ENCODE measurements at regions not wholly inside any gene's neighbourhood (a gene's known extent, or its start where the extent isn't known, plus 50 kb on each side); places are given as distances from the start of the nearest gene placed in this dataset.
"Not testable (repeated sequence)": the region's sequence is repeated elsewhere in the genome, so short reads cannot be mapped to it uniquely, and the experiment has no call there.

DNA sequence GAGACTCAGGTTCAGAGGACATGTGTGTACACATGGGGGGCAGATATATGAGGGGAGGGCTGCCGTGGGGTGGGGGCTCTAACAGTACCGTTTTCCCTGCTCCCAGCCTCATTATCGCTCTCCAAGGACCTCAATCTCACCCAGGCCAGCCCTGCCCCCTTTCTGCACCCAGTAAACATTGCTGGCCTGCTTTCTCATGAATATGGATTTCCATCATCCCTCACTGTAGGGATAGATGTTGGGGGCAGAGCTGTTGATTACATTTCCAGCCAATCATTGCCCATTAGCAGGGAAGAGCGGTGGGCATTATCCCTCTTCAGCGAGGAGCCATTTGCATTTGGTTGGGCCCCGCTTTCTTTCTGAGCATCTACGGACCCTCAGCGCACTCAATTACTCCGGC, 273.8 kb downstream of the RPS6KC1 start:
- no peak for DNase-seq
- intact Hi-C loops (cut with DNase I): no loop called here
- no peak for ATAC-seq (ENCODE audit: poor library complexity)

DNA sequence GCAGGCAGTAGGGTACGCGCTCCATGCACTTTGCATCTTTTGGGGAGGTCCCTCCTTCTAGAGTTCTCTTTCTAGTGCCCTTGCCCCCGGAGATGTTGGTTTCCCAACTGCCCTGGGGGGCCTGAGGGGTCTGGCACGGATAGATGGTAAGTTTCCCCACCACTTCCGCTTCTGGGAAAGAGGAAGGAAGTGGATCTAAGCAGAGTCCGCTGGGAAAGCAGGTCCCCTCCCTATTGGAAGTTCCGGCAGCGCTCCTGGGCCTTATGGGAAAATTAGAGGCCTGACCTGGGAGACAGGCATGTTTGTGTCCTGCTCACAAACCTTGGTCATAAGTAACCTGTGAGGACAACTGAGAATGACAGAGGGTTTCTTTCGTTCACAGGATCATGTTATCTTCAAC, 274.4 kb downstream of the RPS6KC1 start:
- no peak for ATAC-seq (ENCODE audit: poor library complexity)
- no peak for DNase-seq

DNA sequence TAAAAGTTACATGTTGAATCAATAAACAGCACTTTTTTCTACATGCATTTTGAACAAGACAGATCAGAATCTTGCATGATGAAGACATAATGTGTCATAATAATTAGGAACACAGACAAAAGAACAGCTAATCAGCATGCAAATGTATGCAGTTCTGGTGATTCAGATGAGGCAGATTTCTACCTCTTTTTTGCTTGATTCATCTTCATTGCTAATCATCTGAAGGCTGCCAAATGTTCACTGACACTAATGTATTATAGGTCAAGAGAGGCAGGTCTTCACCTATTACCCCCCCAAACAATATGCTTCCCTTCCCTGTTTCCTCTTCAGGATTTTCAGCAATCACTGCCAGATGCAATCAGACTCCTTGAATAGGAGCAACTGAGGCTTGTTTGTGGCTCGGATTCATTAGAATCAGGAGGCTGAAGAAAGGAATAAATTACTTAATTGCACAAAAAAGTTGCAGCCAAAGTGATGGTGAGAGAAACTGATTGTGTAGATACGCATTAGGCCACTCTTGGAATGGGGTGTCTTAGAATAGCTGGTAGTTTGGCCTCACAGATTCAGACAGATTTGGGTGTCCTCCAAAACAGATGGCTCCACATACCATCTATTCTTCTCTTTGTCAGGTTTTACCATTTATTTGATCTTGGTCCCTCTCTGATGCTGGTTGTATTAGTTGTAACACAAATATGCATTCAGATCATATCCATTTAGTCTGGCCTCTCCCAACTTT, 275.4 kb downstream of the RPS6KC1 start:
- intact Hi-C loops (cut with DNase I): no loop called here
- no peak for DNase-seq
- ATAC-seq (ENCODE audit: poor library complexity): no peak

More for the DNA sequence above, 274.4 kb downstream of the RPS6KC1 start:
- intact Hi-C loops (cut with DNase I): no loop called here

DNA sequence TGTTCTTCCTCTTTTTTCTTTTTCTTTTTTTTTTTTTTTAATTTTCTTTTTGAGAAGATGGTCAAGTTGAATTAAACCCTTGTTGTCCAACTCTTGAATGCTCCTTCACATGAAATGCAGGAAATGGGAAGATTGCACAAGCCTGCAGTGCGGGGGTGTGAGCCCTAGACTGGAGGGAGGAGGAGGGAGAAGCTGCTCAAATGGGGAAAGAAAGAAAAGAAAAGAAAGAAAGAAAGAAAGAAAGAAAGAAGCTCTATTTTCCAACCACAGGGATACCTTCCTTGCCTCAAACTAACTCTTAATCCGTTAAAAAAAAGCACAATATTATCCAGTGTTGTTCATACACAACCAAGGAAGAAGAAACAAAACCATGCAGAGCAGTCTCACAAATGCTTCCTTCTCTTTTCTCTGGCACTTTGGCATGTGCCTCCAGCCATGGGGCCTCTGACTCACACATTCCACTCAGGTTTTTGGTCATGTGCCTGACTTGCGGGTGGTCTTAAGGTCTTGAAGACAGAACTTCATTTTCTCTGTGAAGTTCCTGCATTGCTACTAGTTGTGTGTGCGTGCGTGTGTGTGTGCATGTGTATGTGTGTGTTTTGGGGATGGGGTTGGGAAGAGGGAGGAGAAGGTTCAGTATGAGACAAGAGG, 276.1 kb downstream of the RPS6KC1 start:
- peak; percentile 65 for DNase-seq
- peak; percentile 65 for ATAC-seq (ENCODE audit: poor library complexity)
- intact Hi-C loops (cut with DNase I): no loop called here

DNA sequence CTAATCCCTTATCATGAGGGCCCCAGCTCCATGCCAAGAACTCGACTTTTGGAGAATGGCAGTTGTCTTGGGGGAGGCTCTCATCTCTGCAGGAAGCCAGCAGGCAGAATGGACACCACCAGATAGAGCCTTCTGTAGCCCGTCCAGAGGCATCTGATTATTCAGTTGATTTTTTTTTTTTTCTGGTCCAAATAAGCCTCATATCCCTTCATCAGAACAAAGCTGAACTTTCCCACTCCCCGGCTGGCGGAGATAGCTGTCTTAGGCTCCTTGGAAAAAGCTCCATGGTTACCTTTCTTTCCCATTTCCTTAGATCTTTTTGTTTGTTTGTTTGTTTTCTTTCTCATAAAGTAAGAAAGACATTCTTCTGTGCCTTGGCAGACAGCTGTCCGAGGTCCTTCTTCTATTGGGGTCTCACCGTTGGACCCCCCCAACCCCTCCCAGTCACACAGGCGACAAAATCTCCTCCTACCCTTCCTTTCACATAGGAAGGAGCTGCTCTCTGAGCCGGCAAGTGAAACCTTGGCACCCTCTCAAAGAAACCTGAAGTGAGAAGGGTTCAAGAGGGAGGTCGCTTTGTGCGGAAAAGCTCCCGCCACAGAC, 278.5 kb downstream of the RPS6KC1 start:
- intact Hi-C loops (cut with DNase I): no loop called here
- no peak for ATAC-seq (ENCODE audit: poor library complexity)
- no peak for DNase-seq

DNA sequence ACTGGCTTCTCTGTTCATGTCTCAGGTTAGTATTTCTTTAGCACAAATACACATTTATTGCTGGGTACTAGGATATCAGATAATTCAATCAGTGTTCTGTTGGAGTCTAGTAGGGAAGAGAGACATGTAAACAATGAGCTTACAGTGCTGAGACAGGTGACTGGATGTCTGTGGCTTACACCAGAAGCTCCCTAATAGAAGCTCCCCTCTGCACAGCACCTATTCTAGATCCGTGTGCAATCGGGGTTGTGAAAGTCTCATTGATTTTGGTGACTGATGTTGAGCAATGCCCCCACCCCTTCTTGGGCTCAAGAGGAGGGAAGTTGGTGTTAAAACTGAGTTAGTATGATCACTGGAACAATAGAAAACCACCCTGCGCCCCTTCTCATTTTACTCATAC, 279.2 kb downstream of the RPS6KC1 start:
- ATAC-seq (ENCODE audit: poor library complexity) (no peak), DNase-seq (no peak)
- intact Hi-C loops (cut with DNase I): no loop called here

DNA sequence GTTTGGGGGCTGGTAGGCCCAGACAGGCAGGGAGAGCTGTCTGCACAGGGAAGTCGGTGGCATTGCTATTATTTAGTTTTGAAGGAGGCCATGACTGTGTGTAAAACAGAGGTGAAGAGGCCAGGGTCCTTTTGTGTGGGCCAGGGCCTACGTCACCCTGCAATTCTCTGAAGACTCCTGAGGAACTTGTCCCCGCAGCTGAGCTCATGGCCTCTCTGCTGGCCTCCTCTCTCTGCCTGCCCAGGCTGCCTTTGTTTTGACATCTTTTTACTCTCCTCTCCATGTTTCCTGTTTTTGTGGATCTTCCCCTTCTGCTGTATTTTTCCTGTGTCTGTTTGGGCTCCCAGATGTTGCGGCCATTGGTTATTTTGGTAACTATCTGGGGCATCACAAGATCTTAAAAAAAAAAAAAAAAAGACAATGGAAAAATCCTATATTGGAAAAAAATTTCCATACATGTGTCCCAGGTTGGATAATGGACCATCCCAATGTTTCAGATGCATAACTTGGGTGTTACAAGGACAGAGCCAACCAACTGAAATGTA, 280.7 kb downstream of the RPS6KC1 start:
- intact Hi-C loops (cut with DNase I): no loop called here
- no peak for DNase-seq
- no peak for ATAC-seq (ENCODE audit: poor library complexity)

DNA sequence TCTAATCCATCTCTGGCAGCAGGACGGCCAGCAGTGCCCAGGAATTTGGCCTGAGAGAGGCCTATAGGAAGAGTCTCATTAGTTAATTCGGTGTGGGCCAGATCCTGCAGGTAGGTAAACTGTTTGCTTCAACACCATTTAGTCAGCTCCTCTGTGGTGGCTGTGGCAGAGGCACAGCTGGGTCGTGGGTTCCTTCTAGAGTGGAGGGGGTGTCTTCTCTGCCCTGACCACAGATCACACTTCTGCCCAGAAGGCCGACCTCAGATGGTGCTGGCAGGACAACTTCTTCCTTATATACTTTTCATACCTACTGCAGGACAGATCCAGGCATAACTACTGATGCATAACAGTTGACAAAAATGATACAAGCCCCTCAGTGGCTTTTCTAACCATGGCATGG, 281.4 kb downstream of the RPS6KC1 start:
- ATAC-seq (ENCODE audit: poor library complexity) (no peak), DNase-seq (no peak)
- intact Hi-C loops (cut with DNase I): no loop called here

DNA sequence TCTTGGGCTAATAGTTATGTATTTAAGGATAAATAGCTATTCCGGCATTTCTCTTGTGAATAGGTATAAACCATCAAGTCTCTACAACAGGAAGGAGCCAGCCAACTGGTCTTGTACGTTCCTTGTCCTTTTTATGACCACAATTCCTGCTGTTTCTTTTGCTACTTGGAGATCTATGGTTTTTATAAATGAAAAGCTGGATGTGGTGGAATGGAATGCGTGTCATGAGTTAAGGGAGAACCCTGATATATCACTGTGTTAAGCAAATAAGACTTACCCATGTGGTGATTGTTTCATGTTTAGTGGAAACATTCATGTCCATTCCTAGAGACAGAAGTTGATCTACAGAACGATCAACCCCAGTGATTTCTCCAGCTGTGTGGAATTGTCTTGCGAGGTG, 282.1 kb downstream of the RPS6KC1 start:
- DNase-seq: no peak
- no peak for ATAC-seq (ENCODE audit: poor library complexity)
- intact Hi-C loops (cut with DNase I): no loop called here

DNA sequence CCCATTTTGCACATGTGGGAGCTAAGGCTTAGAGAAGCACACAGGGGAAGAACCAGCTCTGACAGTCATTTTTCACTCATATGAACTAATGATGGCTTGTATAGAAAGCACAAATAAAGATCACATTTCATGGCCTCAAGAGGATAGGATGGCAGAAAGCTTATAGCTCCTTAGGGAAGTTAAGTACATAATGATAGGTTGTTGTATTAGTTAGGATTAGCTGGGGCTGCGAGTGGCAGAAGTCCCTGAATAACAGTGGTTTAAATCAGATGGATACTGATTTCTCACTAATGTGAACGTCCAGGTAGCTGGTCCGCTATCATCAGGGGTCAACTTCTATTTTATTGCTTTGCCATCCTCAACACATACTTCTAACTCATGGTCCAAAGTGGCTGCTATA, 284.0 kb downstream of the RPS6KC1 start:
- intact Hi-C loops (cut with DNase I): no loop called here
- ATAC-seq (ENCODE audit: poor library complexity) (no peak), DNase-seq (no peak)

DNA sequence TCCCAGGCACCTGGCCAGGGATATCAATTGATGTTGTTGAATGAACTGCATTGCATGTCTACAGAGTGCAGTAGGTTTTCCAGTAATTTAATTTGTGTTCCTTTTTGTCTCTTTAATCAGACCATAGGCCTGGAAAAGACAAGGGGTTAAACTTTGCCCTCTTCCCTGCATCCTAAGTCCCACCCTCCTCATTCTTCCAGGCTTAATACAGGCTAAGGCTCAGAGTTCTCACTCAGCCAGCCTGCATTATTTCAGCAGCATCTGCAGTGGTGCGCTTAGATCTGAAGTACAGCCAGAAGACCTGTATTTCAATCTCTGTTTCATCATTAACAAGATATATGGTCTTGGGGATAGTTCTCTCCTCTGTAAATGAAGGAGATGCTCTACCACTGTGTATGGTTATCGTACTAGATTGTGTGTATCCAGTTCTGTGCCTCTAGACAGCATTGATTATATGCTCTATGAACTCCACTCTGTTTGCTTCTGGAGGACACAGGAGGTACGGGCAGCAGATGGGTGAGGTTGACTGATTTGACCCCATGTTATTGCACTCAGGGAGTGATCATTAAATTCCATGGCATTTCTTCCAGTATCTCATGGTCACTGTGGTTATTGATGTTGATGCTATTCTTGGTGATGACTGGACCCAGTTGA, 286.1 kb downstream of the RPS6KC1 start:
- intact Hi-C loops (cut with DNase I): no loop called here
- DNase-seq (no peak), ATAC-seq (ENCODE audit: poor library complexity) (no peak)

DNA sequence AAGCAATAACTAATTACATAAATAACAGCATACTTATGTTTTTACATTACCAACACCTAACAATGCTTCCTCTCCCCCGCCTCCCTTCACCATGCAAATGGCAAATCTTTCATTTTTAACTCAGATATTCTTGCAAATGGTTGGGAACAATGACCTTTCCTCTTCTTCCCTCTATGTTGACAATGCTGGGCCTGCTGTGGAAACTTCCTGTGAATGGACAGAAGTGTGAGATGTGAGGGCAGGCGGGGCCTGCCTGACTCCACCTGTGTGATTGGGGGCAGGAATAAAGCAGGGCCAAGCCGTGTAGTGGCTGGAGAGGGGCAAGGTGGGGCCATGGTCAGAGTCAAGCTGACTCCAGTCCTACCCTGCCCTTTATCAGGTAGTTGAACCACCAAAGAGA, 289.6 kb downstream of the RPS6KC1 start:
- ATAC-seq (ENCODE audit: poor library complexity) (no peak), DNase-seq (no peak)
- intact Hi-C loops (cut with DNase I): no loop called here

DNA sequence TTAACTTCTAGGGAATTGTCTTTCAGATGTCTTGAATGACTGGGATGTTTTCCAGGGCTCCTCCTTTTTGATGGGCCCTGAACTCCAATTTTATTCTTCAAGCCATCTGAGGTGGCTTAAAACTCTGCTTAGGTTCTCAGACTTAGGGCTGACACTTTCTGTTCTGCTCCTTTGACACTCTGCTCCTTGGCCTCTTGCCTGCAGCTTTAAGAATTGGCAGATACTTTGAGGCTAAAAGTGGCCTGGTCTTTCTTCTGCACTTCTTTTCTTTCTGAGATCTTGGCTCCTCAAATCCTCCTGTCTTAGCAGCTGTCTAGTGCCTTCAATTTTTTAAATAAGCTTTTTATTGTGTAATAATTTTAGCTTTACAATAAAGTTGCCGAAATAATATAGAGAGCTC, 294.6 kb downstream of the RPS6KC1 start:
- intact Hi-C loops (cut with DNase I): no loop called here
- DNase-seq (no peak), ATAC-seq (ENCODE audit: poor library complexity) (no peak)

DNA sequence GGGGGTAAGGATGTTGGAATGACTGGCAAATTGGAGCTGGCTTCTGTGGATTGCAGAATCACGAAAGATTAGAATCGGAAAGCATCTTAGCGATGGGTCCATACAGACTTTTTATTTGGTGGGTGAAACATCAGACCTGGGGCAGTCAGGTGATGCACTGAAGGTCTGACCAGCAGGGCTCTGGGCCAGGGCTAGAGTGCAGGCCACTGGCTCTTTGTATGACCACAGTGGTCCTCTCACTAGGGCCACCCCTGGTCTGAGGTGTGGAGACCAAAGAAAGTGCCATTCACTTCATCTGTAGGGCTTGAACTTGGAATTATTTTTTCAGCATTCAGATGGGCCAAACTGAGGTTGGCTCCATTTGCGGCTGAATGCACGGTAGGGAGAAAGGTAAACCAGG, 306.4 kb downstream of the RPS6KC1 start:
- intact Hi-C loops (cut with DNase I): no loop called here
- DNase-seq: no peak
- ATAC-seq (ENCODE audit: poor library complexity): no peak

DNA sequence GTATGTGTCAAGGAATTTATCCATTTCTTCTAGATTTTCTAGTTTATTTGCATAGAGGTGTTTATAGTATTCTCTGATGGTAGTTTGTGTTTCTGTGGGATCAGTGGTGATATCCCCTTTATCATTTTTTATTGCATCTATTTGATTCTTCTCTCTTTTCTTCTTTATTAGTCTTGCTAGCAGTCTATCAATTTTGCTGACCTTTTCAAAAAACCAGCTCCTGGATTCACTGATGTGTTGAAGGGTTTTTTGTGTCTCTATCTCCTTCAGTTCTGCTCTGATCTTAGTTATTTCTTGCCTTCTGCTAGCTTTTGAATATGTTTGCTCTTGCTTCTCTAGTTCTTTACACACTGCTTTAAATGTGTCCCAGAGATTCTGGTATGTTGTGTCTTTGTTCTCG, 307.3 kb downstream of the RPS6KC1 start:
- intact Hi-C loops (cut with DNase I); DNase-seq; ATAC-seq (ENCODE audit: poor library complexity): not testable (repeated sequence)

DNA sequence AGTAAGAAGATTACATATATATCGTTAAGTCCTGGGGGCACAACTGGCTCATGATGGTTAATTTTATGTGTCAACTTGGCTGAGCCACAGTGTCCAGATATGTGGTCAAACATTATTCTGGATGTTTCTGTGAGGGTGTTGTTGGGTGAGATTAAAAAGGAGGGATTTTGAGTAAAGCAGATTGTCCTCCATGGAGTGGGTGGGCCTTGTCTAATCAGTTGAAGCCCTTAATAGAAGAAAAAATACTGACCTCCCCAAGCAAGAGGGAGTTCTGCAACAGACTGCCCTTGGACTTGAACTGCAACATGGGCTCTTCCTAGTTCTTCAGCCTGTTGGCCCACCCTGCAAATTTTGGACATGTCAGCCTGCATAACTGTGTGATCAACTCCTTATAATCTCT, 311.6 kb downstream of the RPS6KC1 start:
- no peak for DNase-seq
- intact Hi-C loops (cut with DNase I): no loop called here
- ATAC-seq (ENCODE audit: poor library complexity): no peak

DNA sequence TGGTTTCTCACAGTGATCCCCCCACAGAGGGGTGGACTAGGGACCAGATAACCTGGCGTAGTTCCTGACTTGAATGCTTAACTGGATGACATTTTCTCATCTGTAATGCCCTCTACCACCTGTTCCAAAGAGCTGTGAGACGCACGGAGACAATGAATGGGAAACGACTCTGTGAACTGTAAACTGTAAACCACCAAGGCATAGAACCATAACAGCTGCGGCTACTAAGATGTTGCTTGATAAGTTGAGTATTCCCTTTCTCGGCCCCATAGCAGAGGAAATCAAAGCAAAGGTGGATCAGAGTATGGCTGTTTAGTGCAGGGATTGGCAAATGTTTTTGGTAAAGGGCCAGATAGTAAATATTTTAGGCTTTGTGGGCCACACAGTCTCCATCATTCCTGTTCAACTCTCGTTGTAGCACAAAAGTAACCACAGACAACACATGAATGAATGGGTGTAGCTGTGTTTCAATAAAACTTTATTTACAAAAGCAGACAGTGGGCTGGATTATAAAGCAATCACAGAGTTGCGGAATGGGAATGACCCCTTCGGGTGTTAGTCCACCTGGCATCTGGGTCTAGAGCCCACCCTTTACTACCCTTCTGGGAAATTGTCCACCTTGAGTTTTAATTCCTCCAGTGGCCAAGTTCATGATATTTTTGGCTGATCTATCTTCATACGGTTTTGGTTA, 315.2 kb downstream of the RPS6KC1 start:
- ATAC-seq (ENCODE audit: poor library complexity): no peak
- intact Hi-C loops (cut with DNase I): loop anchor here (5.0 kb wide), 1 partner anchor 756 kb away; no protein-coding TSS in a partner anchor
- DNase-seq: no peak

DNA sequence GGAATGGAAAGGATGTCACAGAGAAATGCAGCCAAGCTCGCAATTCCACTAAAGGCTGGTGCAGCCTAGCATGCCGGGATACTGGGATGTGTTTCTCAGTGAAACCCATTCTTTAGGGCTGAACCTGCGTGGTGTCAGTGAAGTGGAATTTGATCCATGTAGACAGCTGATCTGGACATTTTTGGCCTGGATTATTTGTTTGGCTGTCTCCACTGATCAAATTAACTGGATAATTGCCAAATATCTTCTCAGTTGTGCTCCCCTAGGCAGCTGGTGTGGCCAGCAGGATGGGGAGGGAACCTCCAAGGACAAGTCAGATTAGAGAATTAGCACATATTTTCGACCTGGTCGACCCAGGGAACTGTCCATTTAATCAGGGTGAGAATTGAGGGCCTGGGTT, 318.4 kb downstream of the RPS6KC1 start:
- intact Hi-C loops (cut with DNase I): loop anchor here (5.0 kb wide), 1 partner anchor 753 kb away; no protein-coding TSS in a partner anchor
- no peak for ATAC-seq (ENCODE audit: poor library complexity)
- no peak for DNase-seq

DNA sequence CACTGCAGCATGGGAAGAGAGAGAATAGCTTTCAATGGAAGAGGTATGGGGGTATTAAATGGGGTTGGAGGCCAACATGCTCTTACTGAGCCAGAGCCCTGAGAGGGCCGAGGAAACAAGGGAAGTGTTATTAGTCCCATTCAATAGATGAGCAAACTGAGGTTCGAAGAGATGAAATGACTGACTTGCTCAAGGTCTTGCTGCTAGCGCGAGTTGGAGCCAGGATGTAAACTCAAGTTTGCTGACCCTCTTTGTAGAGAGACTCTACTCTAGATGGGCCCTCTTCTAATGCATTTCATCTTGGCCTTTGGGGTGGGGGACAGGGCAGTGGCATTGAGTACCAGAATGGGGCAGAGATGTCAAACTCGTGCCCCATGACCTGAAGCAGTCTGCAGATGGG, 319.5 kb downstream of the RPS6KC1 start:
- DNase-seq: no peak
- ATAC-seq (ENCODE audit: poor library complexity): no peak
- intact Hi-C loops (cut with DNase I): loop anchor here (10.0 kb wide), 1 partner anchor 614 kb away; the partner anchor contains the start of gene PROX1
